ENCODE measurements at regions not wholly inside any gene's neighbourhood (a gene's known extent, or its start where the extent isn't known, plus 50 kb on each side); places are given as distances from the start of the nearest gene placed in this dataset.

GRCh38 chr3:76065964-76066363 lies 280.6 kb upstream of the ZNF717 start:
- no peak for DNase-seq
- intact Hi-C loops (cut with DNase I) = no loop called here
- H3K4me1 ChIP-seq = no peaks in the 10 kb centered on the region
- no peak overlapping the region for H3K4me3 ChIP-seq
- no peak for TF ChIP-seq CTCF (IDR thresholded peaks at IDR 0.05)
- no peaks in the 10 kb centered on the region for H3K27me3 ChIP-seq (ENCODE audit: low read depth)
- no peak overlapping the region for H3K27ac ChIP-seq
- ATAC-seq = no peak
- H3K36me3 ChIP-seq = no peaks in the 10 kb centered on the region
- no peaks in the 10 kb centered on the region for H3K9me3 ChIP-seq

DNA sequence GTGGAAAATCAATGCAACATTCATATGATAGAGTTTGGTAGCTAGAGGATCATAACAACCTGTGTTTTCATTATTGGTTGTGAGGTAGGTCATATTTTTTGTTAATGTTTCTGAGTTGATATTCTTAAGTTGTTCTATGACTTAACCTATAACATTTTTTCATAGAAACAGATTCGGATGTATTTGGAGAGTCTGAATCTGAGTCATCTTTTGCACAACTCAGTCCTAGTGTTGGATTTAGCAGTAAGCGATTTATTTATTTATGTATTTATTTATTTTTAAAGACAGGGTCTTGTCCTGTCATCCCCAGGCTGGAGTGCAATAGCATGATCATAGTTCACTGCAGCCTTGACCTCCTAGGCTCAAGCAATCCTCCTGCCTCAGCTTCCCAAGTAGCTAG lies 292.8 kb upstream of the ZNF717 start:
- Histone ChIP-seq H3K27ac (no peak overlapping the region), H3K27me3 (ENCODE audit: low read depth) (no peaks in the 10 kb centered on the region), H3K36me3 (no peaks in the 10 kb centered on the region), H3K9me3 (no peaks in the 10 kb centered on the region), H3K4me1 (no peaks in the 10 kb centered on the region), H3K4me3 (no peak overlapping the region)
- DNase-seq = no peak
- ATAC-seq = no peak
- no peak for TF ChIP-seq CTCF (IDR thresholded peaks at IDR 0.05)
- intact Hi-C loops (cut with DNase I) = no loop called here

DNA sequence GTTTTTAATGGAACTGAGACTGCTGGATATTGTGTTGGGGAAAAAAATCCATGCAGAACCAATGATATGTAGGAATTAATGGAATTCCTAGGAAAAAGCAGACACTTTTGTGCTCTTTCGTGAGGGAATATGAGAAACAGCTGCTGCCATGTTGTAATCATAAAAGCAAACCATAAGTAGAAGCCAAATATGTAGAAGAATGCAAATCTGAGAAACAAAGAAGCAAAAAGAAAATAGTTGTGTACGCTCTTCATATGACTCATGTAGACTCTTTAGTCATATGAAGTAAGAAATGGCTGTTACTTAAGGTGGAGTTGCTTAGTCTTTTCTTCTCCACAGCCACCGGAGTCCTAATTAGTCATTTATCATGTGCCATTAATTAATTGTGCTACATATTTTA lies 298.6 kb upstream of the ZNF717 start:
- intact Hi-C loops (cut with DNase I) = no loop called here
- no peak for TF ChIP-seq CTCF (IDR thresholded peaks at IDR 0.05)
- Histone ChIP-seq H3K27me3 (ENCODE audit: low read depth) (no peaks in the 10 kb centered on the region), H3K4me1 (no peaks in the 10 kb centered on the region), H3K36me3 (no peaks in the 10 kb centered on the region), H3K4me3 (no peak overlapping the region), H3K9me3 (no peaks in the 10 kb centered on the region), H3K27ac (no peak overlapping the region)
- DNase-seq (no peak), ATAC-seq (no peak)

DNA sequence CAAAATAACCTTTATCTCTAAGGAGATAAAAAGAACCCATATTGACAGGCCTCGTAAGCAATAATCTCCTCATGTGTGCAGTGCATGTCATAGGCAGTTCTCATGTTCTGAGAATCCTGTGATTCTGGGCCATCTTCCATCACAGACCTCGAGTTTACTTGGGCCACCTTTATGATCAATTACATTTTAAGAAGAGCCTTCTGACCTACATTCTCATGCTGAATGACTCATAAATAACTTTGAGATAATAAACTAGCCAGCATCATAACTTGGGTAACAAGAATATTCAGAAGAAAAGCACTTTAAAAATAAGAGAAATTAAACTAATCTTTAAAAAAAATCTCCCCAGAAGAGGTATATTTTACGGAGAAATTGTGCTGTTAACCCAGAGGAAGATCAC lies 310.7 kb upstream of the ZNF717 start:
- Histone ChIP-seq H3K36me3 (no peaks in the 10 kb centered on the region), H3K4me3 (no peak overlapping the region)
- TF ChIP-seq CTCF (IDR thresholded peaks at IDR 0.05) = no peak

GRCh38 chr3:76096836-76097588 lies 311.7 kb upstream of the ZNF717 start:
- no peaks in the 10 kb centered on the region for H3K9me3 ChIP-seq
- H3K4me1 ChIP-seq = no peaks in the 10 kb centered on the region
- no peak for ATAC-seq

More for the DNA sequence above, 310.7 kb upstream of the ZNF717 start:
- Histone ChIP-seq H3K27me3 (ENCODE audit: low read depth) (no peaks in the 10 kb centered on the region), H3K9me3 (no peaks in the 10 kb centered on the region), H3K4me1 (no peaks in the 10 kb centered on the region), H3K27ac (no peak overlapping the region)
- ATAC-seq (no peak), DNase-seq (no peak)
- intact Hi-C loops (cut with DNase I) = no loop called here

More at GRCh38 chr3:76096836-76097588, 311.7 kb upstream of the ZNF717 start:
- Histone ChIP-seq H3K27ac (no peak overlapping the region), H3K27me3 (ENCODE audit: low read depth) (no peaks in the 10 kb centered on the region), H3K36me3 (no peaks in the 10 kb centered on the region), H3K4me3 (no peak overlapping the region)
- no peak for TF ChIP-seq CTCF (IDR thresholded peaks at IDR 0.05)
- DNase-seq = no peak
- intact Hi-C loops (cut with DNase I) = no loop called here

Measured in lower lobe of right lung (tissue), 2 donors.